IPS-NIHi7 (cell line): ENCODE measurements at regions not wholly inside any gene's neighbourhood (a gene's known extent, or its start where the extent isn't known, plus 50 kb on each side); places are given as distances from the start of the nearest gene placed in this dataset.
"Not testable (repeated sequence)": the region's sequence is repeated elsewhere in the genome, so short reads cannot be mapped to it uniquely, and the experiment has no call there.

Source experiments
- DNase-seq: peaks from one replicate; pipeline ENCODE4 v3.0.0; 2012; ENCODE audit warnings: mixed read lengths; ENCODE audit errors: extremely low spot score

DNA sequence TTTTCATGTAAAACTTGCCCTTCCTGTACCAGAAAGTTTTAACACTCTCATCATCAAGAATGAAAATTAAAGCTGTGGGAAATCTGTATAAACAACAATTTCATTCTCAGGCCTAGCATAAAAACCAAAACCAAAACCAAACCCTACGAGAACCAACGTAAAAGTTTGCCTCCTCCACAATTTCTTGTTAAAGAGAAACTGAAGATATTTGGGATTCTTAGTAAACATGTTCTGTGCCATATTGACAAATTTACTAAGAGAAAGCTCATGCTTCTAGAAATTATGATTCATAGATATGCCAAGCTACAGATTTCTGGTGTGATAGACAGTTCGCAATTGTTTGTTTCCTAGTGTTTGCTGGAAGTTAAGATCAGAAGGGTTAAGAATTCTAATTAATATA is 801.0 kb upstream of the NUDT12 start:
- DNase-seq: no peak

- no peak for DNase-seq
These were observed 799.3 kb upstream of the NUDT12 start for GRCh38 chr5:104361932-104362331.

DNA sequence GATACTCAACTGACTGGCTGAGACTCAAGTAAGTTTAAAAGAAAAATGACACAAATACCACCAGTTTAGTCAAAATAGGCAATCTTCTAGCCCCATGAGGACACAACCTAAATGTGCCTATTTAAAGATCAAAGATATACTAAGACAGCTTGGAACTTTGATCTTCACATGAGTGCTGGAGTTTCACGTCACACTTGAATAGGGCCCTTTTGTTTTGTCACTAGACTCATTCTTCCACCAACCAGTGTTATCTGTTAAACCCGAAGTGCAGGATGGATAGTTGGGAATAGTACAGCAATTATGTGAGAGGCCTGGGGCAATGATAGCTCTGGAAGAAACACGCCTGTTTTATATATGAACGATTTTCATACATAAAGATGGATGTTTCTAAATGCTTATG is 792.8 kb upstream of the NUDT12 start:
- no peak for DNase-seq

GRCh38 chr5:104353371-104353770 is 790.8 kb upstream of the NUDT12 start:
- no peak for DNase-seq

DNA sequence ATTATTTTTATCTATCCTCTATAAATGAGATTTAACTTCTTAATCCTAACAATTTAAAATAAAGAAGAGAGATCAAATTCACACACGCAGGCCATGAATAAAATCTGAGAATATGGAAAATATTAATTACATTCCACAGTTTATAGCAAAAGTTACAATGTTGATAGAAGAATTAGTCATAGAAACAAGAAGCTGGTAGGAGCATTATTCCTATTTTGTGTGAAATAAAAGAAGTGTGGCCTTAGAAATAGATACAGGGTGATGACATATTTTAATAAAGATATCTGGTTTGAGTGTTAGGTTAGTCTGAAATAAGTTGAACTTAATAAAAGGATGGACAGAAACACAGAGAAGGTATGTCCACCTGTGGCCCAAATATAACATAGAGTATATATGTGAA is 790.4 kb upstream of the NUDT12 start:
- no peak for DNase-seq

- DNase-seq: no peak
These were observed 784.6 kb upstream of the NUDT12 start for GRCh38 chr5:104347119-104347708.

- no peak for DNase-seq
These were observed 782.8 kb upstream of the NUDT12 start for GRCh38 chr5:104345222-104346016.

DNA sequence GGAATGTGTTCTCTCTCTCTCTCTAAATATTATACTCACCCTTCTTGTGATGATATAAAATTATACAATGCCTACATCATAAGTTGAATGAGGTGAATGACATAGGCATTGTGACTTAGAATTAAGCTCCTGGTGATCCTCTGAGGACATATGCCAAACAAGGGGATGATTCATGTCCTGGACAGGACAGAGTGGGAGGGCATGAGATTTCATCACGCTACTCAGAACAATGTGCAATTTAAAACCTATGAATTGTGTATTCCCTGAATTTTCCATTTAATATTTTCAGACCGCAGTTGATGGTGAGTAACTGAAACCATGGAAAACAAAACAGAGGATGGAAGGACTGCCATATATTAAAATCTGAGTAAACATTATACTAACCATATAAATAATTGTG is 782.2 kb upstream of the NUDT12 start:
- DNase-seq: no peak

- no peak for DNase-seq
These were observed 765.2 kb upstream of the NUDT12 start for GRCh38 chr5:104327801-104328200.

DNA sequence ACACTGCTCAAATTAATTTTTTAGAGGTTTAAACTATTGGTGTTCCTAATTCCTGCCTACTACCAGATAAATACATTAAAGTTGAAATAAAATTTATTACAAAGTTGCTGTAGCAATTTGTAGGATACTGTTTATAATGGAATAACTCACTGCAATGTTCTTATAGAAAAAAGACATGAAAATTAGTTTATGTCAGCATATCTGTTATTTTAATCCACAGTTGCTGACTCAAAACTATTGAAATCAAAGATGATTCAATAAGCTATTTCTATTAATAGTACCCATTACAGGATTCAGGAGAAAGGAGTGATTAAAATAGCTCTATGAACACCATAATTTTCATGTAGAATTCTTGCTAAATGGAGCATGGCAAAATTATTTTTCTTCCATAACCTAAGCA is 764.4 kb upstream of the NUDT12 start:
- DNase-seq: no peak

- no peak for DNase-seq
These were observed 762.8 kb upstream of the NUDT12 start for GRCh38 chr5:104325356-104325755.

DNA sequence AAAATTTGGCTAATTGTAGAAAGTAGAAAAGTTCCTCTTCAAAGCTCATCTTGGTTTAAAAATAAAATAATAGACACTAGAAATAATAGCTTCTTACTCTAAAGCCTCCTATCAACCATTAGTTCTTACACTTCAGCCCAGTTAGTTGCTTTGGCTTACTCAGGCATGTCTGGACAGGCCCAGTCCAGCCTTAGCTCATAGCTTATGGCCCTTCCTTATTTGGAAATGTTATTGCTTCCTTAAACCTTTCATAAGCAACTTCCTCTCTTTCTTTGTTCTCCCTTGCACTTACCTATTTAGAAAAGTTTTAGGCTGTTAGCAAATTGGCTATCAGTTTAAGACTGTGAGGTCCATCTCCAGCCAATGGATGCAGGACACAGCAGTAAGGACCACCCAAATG is 754.1 kb upstream of the NUDT12 start:
- DNase-seq: not testable (repeated sequence)

- DNase-seq: no peak
These were observed 749.9 kb upstream of the NUDT12 start for GRCh38 chr5:104312481-104312880.

GRCh38 chr5:104305602-104306001 is 743.0 kb upstream of the NUDT12 start:
- no peak for DNase-seq

DNA sequence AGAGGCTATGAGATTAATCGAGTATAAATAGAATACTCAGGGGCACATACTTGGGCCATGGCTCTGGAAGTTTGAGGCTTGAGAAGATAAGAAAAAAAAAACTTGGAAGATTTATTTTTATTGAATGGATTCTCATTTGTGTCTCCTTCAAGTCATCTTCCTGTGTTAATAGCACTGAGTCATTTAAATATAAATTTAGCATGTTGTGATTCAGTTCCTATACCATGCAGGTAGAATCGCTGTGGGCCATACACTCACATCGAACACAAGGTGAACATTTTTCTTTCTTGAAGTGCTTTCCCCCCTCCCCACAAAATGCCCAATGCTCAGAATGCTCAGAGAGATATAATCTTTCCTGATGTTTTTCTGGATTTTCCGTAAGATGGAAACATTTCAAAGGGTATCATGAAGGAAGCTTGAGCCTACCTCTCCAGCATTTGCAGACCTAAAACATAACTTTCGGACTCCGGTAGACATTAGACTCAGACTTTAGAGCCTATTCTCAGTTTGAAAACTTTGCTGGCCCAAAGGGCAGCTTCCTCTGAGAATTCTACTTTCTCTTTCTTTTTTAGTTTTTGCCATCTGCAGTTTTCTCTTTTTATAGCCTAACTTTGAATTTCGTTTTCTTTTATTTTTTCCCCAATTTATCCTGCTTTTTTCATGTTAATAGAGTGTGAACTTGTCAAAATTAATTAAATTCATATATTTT is 737.6 kb upstream of the NUDT12 start:
- no peak for DNase-seq

DNA sequence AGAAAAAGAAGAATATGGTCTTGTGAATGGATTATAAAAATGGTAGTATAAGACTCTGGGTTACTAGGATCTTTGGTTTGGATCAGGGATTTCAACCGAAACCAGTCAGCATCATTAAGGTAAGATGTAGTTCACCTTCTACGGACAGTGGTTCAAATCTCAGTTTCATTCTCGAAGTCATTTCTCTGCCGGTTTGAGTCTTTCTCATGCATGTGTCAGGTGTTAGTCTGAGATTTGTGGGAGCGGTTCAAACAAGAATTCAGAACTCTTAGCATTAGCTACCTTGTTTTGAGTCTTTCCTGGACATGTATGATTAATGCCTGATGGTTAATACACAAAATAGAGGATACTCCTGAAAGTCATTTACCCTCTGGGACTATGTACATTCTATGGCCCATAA is 735.9 kb upstream of the NUDT12 start:
- no peak for DNase-seq

GRCh38 chr5:104297076-104297475 is 734.5 kb upstream of the NUDT12 start:
- no peak for DNase-seq

DNA sequence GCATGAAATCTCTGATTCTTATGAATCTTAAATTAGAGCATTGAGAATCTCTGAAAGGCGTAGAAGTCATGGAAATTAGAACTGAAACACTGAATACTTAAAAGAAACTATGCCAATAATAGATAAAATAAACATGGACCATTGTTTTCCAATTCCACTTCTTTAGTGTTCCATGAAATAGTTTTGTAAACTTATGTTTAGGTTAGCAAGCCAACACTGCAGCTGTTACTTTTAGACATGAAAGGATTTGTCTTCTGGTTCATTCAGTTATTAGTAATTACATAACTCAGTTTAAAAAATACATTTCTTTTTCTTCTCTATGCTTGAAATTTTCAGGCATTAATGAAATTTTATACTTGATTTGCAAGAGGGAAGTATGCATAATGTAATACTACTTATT is 733.4 kb upstream of the NUDT12 start:
- DNase-seq: no peak

- DNase-seq: no peak
These were observed 720.5 kb upstream of the NUDT12 start for GRCh38 chr5:104283136-104283535.

DNA sequence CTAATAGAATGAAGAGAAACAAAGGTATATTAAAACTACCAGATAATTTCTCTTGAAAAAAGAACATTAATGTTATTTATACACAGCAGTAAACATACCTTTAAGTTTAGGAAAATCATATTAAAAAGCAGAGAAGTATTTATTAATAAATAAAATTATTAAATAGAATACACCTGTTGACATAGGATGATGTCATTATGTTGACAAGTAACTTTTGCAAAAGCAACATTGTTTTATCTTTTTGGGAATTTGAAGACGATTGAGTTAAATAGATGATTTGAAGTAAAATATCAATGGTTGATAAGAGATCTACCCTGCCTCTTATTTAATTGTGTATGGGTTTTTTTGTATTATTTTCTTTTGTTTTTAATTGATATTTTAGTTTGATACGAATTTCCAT is 711.1 kb upstream of the NUDT12 start:
- DNase-seq: no peak

GRCh38 chr5:104267320-104268015 is 704.9 kb upstream of the NUDT12 start:
- no peak for DNase-seq

GRCh38 chr5:104266161-104266560 is 703.6 kb upstream of the NUDT12 start:
- DNase-seq: no peak
